ENCODE measurements at regions not wholly inside any gene's neighbourhood (a gene's known extent, or its start where the extent isn't known, plus 50 kb on each side); places are given as distances from the start of the nearest gene placed in this dataset.
"Not testable (repeated sequence)": the region's sequence is repeated elsewhere in the genome, so short reads cannot be mapped to it uniquely, and the experiment has no call there.

DNA sequence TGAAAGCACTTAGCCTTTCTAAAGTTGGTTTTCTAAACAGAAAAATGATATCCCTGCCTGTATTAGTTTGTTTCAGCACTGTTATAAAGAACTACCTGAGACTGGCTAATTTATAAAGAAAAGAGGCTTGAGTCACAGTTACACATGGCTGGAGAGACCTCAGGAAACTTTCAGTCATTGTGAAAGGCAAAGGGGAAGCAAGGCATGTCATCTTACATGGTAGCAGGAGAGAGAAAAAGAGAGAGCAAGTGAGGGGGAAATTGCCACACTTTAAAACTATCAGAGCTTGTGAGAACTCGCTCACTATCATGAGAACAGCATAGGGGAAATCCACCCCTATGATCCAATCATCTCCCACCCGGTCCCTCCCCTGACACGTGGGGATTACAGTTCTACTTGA, 64.9 kb downstream of the FAM170A start:
- no peak for DNase-seq

DNA sequence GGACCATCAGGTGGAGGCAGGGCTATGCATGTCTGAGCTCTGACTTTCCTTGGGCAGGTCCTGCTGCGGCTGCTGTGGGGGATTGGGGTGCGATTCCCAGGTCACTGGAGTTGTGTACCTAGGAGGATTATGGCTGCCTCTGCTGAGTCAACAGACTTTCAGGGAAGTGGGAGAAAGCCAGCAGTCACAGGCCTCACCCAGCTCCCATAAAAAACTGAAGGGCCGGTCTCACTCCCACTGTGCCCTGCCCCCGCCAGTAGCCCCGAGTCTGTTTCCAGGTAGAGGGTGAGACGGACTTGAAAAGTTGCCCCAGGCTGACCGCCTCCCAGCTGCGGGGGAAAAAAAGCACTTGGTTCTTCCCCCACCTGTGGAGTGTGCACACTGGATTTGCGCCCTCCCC, 76.7 kb downstream of the FAM170A start:
- no peak for DNase-seq

DNA sequence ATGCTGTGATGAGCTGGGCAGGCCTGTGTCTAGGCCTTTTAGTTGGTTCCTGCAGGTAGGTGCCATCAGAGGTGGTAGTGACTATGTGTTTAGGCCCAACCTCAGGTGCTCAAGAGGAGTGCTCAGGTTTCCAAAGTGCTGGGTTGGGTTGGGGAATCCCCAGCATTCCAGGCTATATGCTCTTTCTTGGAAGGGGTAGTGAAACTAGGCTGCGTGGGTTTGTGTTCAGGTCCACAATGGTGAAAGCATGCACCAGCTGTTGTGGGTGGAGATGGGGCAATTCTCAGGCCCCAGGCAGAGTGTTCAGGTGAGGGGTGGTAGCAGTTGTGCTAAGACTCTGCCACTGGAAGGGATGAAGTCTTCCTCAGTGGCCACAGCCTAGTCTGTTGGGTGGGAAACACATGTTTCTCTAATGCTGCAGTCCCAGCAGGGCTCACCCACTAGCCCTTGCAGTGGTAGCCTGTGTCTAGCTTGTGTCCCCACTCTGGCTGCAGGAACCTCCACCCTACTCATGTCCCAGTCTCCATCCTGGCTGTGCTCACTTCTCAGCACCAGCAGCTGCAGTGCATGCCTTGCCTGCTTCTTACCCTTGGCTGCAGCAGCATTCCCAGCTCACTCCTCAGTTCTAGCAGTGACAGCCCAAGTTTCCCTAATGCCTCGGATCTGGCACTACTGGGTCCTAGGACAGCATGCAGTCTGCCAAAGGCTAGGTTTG, 78.9 kb downstream of the FAM170A start:
- DNase-seq = no peak

DNA sequence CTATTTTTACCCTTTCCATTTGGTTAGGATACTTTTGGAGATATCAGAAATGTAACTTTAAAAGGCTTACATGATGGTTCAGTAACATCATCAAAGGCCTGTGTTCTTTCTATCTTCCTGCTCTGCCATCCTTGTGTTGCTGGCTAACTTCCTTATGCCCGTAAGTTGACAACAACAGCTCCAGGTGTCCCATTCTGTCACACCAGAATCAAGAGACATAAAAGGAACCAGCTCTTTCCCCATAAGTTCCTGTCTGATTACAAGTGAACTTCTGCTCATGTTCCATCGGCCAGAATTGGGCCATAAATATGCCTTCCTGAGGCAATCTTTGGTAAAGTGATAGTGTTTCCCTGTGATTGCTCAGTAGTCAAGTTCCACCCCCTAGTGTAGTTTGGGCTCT, 92.4 kb downstream of the FAM170A start:
- DNase-seq = no peak

DNA sequence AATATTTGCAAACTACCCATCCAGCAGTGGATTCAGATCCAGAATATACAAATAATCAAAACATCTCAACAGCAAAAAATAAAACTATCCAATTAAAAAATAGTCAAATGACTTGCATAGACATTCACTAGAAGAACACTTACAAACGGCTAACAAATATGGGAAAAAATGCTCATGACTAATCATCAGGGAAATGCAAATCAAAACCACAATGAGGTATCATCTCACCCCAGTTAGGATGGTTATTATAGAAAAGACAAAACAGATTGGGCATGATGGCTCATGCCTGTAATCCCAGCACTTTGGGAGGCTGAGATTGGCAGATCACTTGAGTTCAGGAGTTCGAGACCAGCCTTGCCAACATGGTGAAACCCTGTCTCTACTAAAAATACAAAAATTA, 95.9 kb downstream of the FAM170A start:
- peak; percentile 22 for DNase-seq

DNA sequence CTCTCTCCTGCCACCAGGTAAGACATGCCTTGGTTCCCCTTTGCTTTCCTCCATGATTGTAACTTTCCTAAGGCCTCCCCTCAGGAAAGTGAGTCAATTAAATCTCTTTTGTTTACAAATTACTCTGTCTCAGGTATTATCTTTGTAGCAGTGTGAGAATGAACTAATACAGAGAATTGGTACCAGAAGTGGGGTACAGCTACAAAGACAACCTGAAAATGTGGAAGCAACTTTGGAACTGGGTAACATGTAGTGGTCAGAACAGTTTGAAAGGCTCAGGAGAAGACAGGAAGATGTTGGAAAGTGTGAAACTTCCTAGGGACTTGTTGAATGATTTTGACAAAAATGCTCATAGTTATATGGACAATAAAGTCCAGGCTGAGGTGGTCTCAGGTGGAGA, 97.2 kb downstream of the FAM170A start:
- DNase-seq = no peak

DNA sequence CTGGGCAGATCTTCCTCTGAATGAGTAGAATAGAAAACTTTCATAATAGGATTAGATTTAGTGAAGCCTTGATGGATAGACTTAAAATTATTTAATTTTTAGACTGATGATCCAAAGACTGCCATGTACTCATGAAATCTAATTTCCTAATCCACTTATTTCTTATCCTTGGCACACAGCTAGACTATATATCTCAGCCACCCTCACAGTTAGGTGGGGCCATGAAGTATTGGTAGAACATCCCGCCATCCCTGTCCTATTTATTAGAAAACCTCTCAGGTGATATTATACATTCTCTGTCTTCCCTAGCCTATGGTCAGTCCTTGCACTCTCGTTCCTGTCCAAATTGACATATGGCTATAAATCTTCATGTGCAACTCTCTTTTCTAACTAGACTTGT, 110.9 kb downstream of the FAM170A start:
- no peak for DNase-seq

DNA sequence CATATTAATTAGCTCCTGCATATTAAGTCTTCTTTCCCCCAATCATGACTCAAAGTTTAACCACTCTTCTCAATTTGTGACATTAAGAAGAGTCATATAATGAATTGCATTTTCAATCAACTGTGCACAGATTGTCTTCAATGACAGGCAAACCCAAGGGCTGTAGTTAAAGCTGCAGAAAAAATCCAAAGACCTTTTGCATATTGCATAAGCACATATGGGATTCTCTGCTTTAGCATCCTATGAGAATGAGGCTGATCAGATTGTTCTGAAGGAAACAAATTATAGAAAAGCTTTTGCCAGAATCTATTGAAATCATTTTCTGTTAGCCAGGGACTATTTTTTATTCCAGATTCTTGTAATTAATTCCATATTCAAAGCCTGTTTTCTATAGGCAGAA, 112.3 kb downstream of the FAM170A start:
- DNase-seq = no peak

DNA sequence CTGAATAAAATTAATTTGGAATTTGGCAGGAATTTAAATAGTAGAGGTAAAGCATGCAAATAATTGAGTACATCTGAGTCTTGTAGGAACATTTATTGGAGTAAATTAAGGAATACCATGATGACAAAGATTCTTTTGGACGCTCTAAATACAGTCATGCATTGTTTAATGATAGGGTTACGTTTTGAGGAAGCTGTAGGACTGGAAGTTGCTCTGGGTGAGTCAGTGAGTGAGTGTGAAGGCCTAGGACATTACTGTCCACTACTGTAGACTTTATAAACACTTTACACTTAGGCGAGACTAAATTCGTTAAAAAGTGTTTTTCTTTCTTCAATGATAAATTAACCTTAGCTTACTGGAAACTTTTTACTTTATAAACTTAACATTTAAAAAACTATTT, 113.0 kb downstream of the FAM170A start:
- no peak for DNase-seq

DNA sequence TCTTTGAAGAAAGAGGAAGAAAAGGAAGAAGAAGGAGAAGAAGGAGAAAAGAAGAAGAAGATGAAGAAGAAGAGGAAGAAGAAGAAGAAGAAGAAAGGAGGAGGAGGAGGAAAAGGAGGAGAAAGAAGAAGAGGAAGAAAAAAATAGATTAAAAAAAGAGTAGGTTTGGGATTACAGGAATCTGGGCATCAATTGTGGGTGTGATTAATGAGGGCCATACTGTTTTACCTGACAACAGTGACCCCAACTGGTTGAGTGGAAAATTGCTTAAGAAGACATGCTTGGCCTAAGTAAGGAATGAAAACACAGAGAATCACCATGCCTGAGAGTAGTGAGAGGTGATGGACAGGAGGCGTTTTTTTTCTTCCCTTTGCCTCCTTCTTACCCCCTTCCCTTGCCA, 114.6 kb downstream of the FAM170A start:
- peak; percentile 14 for DNase-seq

DNA sequence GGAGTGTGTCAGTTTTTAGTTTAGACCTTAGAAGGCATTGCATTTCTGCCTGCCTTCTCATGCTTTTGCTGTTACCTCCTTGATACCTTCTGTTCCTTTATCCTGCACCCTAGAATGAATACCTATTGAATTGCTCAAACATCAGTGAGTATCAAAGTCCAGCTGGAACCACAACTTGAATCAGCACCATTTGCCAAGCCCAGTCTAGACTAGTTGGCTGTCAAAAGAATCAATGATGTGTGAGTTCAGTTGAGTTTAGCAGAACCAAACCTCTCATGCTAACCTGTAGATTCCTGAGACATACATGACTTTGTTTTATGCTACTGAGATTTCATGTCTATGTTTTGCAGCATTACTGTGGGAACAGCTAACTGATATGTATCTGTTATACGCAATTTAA, 116.6 kb downstream of the FAM170A start:
- DNase-seq = no peak

DNA sequence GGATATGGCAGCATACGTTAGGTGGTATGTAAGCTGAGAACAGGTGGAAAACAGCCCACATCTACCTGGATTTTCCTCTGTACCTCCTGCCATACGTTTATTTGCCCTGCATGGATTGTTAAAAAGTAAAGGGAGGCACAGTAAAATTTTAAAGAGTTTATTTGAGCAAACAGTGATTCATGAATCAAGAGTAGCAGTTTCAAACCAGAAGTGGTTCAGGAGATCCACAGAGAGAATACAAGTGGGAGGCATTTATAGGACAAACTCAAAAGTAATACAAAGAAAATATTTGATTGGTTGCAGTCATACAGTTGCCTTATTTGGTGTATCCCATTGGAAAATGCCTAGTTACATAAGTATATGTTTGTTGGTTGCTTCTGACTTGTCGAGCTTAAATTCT, 117.6 kb downstream of the FAM170A start:
- DNase-seq = no peak

DNA sequence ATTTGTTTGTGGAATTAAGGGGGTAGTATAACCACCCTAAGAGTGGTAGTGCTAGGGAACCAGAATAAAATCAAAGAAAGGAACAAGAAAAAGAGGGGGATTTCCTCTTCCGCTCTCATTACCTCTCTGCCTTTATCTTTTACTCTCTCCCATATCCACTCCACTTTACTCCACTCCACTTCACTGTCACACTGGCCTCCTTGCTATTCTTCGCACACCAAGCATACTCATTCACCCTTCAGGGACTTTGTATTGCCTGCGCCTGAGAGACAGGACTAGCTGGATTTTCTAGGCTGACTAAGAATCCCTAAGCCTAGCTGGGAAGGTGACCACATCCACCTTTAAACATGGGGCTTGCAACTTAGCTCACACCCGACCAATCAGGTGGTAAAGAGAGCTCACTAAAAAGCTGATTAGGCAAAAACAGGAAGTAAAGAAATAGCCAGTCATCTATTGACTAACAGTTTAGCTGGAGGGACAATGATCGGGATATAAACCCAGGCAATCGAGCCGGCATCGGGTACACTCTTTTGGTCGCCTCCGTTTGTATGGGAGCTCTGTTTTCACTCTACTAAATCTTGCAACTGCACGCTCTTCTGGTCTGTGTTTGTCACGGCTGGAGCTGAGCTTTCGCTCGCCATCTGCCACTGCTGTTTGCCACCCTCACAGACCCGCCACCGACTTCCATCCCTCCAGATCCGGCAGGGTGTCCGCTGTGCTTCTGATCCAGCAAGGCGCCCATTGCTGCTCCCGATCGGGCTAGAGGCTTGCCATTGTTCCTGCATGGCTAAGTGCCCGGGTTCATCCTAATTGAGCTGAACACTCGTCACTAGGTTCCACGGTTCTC, 121.8 kb downstream of the FAM170A start:
- no peak for DNase-seq

DNA sequence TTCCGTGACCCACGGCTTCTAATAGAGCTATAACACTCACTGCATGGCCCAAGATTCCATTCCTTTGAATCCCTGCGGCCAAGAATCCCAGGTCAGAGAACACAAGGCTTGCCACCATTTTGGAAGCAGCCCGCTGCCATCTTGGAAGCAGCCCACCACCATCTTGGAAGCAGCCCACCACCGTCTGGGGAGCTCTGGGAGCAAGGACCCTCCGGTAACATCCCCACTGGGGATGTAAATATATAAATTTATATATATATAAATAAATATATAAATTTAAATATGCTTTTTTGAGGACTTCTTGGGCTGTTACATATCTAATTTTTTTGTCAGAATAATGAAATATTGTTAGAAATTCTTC, 122.4 kb downstream of the FAM170A start:
- no peak for DNase-seq

DNA sequence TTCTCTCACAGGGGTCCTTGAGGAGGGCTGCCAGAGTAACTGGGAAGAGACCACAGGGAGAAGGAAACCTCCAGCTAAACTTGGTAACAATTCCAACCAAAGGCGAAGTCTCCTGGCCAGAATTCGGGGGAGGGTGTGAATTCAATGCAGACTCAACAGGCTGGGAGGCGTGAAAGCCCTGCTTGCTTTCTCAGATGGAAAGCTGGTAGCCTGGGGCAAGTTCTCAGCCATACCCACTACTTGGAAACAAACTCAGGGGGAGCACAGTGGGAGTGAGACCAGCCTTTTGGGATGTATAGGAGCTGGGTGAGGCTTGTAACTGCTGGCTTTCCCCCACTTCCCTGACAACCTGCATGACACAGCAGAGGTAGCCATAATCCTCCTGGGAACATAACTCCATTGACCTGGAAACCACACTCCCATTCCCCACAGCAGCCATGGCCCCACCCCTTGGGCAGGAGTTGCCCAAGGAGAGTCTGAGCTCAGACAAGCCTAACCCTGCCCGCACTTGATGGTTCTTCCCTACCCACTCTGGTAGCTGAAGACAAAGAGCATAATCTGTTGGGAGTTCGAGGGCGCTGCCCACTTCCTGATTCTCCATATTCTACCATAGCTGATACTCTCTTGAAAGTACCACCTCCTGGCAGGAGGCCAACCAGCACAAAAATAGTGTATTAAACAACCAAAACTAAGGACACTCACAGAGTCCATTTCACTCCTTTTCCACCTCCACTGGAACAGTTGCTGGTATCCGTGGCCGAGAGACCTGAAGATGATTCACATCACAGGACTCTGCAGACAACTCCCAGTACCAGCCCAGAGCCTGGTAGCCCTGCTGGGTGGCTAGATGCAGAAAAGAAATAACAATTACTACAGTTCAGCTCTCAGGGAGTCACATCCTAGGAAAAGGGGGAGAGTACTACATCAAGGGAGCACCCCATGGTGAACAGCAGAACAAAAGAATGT, 123.8 kb downstream of the FAM170A start:
- DNase-seq = no peak

DNA sequence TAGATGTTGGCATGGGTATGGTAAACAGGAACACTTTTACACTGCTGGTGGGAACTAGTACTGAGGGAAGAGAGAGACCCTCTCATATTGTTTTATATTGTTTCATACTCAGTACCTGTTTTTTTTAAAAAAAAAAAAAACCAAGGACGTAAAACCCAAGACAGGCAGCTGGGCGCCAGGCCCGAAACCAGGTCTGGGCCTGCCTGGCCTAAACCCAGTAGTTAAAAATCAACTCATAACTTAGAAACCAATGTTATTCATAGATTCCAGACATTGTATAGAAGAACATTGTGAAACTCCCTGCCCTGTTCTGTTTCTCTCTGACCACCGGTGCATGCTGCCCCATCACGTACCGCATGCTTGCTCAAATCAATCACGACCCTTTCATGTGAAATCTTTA, 125.5 kb downstream of the FAM170A start:
- not testable (repeated sequence) for DNase-seq

DNA sequence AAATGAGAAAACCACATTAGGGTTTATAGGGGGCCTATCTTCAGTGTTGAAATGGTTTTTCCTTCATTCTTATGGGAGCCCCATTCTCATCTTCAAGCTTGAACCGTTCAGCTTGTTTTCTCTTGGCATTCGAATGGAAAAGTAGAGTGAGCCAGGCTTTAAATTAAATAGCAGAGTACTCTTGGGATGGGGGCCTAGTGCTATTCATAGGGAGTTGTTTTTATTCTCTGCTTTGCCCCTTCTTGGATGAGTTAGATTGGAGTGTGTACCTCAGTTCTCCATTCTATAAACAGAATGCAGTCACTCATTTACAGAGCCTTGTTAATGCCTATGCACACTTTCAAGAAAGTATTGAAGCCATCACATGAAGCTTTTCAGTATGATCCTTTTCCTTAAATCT, 127.9 kb downstream of the FAM170A start:
- DNase-seq = no peak

DNA sequence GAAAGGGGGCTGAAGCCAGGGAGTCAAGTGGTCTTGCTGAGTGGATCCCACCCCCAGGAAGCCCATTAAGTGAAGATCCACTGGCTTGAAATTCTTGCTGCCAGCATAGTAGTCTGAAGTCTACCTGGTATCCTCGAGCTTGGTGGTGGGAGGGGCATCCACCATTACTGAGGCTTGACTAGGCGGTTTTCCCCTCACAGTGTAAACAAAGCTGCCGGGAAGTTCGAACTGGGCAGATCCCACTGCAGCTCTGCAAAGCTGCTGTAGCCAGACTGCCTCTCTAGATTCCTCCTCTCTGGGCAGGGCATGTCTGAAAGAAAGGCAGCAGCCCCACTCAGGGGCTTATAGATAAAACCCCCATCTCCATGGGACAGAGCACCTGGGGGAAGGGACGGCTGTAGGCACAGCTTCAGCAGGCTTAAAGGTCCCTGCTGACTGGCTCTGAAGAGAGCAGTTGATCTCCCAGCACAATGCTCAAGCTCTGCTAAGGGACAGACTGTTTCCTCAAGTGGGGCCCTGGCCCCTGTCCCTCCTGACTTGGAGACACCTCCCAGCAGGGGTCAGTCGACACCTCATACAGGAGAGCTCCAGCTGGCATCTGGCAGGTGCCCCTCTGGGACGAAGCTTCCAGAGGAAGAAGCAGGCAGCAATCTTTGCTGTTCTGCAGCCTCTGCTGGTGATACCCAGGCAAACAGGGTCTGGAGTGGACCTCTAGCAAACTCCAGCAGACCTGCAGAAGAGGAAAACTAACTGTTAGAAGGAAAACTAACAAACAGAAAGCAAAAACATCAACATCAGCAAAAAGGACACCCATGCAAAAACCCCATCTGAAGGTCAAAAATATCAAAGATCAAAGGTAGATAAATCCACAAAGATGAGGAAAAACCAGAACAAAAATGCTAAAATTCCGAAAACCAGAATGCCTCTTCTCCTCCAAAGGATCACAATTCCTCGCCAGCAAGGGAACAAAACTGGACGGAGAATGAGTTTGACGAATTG, 140.6 kb downstream of the FAM170A start:
- DNase-seq = not testable (repeated sequence)

DNA sequence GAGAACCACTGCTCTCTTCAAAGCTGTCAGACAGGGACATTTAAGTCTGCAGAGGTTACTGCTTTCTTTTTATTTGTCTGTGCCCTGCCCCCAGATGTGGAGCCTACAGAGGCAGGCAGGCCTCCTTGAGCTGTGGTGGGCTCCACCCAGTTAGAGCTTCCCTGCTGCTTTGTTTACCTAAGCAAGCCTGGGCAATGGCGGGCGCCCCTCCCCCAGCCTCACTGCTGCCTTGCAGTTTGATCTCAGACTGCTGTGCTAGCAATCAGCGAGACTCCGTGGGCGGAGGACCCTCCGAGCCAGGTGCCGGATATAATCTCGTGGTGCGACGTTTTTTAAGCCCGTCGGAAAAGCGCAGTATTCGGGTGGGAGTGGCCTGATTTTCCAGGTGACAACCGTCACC, 150.8 kb downstream of the FAM170A start:
- DNase-seq = not testable (repeated sequence)

DNA sequence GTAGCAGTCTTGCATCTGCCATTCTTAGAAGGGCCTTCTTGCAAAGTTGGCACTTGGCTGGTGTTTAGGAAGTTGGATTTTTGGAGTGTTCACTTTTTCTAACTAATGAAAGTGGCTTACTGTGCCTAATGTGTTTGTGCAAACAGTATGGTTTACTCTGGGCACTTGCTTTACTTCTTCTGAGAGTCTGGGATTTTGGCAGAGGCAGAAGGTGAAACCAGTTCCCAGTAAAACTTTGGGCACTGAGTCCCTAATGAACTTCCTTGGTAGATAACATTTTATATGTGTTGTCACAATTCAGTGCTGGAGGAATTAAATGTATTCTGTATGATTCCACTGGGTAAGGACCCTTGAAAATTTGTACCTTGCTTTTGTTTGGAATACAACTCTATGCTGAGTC, 155.7 kb downstream of the FAM170A start:
- no peak for DNase-seq

DNA sequence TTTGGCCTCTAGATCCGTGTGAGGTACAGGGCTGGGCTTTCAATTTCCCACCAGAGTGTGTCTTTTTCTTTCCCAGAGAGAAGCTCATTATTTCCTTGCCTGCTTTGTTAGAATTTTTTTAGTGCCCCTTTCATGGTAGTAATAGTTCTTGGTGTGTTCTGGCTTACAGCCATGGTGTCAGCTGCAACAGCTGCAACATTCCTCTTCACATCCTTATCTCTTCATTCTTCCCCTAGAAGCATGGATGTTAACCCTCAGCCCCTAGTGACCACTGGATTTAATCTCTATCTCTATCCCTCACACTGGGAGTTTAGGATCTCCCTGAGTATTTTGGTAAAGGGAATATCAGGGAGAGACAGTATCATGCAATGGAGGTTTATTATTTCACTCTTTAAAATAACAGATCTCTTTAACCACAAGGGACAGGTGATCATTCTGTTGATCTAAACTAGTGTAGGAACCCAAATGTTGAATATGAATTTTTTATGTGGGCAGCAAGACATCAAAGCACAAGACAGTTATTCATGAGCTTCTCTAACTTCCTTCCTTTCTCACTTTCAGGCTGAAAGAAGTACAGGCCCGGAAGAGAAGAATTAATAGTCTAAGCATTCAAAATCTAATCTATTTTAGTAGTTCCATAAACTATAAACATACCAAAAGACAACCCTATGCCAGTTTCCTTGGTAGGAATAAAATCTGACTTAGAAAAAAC, 160.2 kb downstream of the FAM170A start:
- no peak for DNase-seq

All from fibroblast of skin of scalp (primary cell).